H9 (cell line): ENCODE measurements at regions not wholly inside any gene's neighbourhood (a gene's known extent, or its start where the extent isn't known, plus 50 kb on each side); places are given as distances from the start of the nearest gene placed in this dataset.

Source experiments
- DNase-seq: peaks from one replicate; pipeline ENCODE4 v3.0.0-alpha.2; 2017
- H2AFZ ChIP-seq: one replicate; pipeline ENCODE4 v1.6.1; 2013; ENCODE audit warnings: mild to moderate bottlenecking, low read length, control low read depth, moderate library complexity
- H2AK5ac ChIP-seq: 2 replicates; pipeline ENCODE4 v1.6.1; 2013; ENCODE audit warnings: low read length, control low read depth, mixed read lengths; ENCODE audit not compliant: insufficient read length
- H2BK120ac ChIP-seq: one replicate; pipeline ENCODE4 v1.6.1; 2013; ENCODE audit warnings: low read depth, mild to moderate bottlenecking, low read length, control low read depth, inconsistent platforms; ENCODE audit not compliant: poor library complexity, severe bottlenecking
- H2BK12ac ChIP-seq: 2 replicates; pipeline ENCODE4 v1.6.1; 2013; ENCODE audit warnings: low read length, control low read depth, mixed read lengths, low read depth; ENCODE audit not compliant: insufficient read length
- H2BK15ac ChIP-seq: 2 replicates; pipeline ENCODE4 v1.6.1; 2013; ENCODE audit warnings: low read depth, low read length, control low read depth
- H2BK20ac ChIP-seq: one replicate; pipeline ENCODE4 v1.6.1; 2013; ENCODE audit warnings: low read depth, mild to moderate bottlenecking, low read length, control low read depth, inconsistent platforms; ENCODE audit not compliant: poor library complexity, severe bottlenecking
- H2BK5ac ChIP-seq: 2 replicates; pipeline ENCODE4 v1.6.1; 2013; ENCODE audit warnings: low read length, control low read depth, mixed read lengths; ENCODE audit not compliant: insufficient read length
- H3K14ac ChIP-seq: 2 replicates; pipeline ENCODE4 v1.6.1; 2013; ENCODE audit warnings: low read length, control low read depth; ENCODE audit not compliant: insufficient read depth
- H3K18ac ChIP-seq: 2 replicates; pipeline ENCODE4 v1.6.1; 2013; ENCODE audit warnings: low read depth, mild to moderate bottlenecking, mixed read lengths, low read length, control low read depth; ENCODE audit not compliant: insufficient read length
- H3K23ac ChIP-seq: 2 replicates; pipeline ENCODE4 v1.6.1; 2013; ENCODE audit warnings: low read length, control low read depth, mixed read lengths, low read depth; ENCODE audit not compliant: insufficient read length
- H3K23me2 ChIP-seq: 2 replicates; pipeline ENCODE4 v1.6.1; 2013; ENCODE audit warnings: low read depth, mild to moderate bottlenecking, mixed read lengths, low read length, control low read depth; ENCODE audit not compliant: insufficient read length, poor library complexity, severe bottlenecking
- H3K27ac ChIP-seq: 2 replicates; pipeline ENCODE4 v1.5.1; 2013; ENCODE audit warnings: low read length, control low read depth, mixed read lengths, low read depth; ENCODE audit not compliant: insufficient read length
- H3K27me3 ChIP-seq: 2 replicates; pipeline ENCODE4 v1.6.1; 2013; ENCODE audit warnings: low read length, control low read depth, inconsistent platforms; ENCODE audit not compliant: insufficient read depth
- H3K4ac ChIP-seq: 2 replicates; pipeline ENCODE4 v1.6.1; 2013; ENCODE audit warnings: low read depth, mild to moderate bottlenecking, control low read depth, inconsistent platforms, low read length, moderate library complexity
- H3K4me1 ChIP-seq: 2 replicates; pipeline ENCODE4 v1.6.1; 2013; ENCODE audit warnings: low read length, control low read depth, inconsistent platforms; ENCODE audit not compliant: insufficient read depth
- H3K4me2 ChIP-seq: 2 replicates; pipeline ENCODE4 v1.6.1; 2013; ENCODE audit warnings: low read length, control low read depth, mixed read lengths; ENCODE audit not compliant: insufficient read length, insufficient read depth
- H3K56ac ChIP-seq: 2 replicates; pipeline ENCODE4 v1.6.1; 2013; ENCODE audit warnings: low read depth, mild to moderate bottlenecking, mixed read lengths, low read length, control low read depth; ENCODE audit not compliant: insufficient read length
- H3K79me1 ChIP-seq: 2 replicates; pipeline ENCODE4 v1.6.1; 2013; ENCODE audit warnings: low read depth, mild to moderate bottlenecking, moderate library complexity, low read length, control low read depth, inconsistent platforms; ENCODE audit not compliant: insufficient read depth, poor library complexity, severe bottlenecking
- H3K79me2 ChIP-seq: 2 replicates; pipeline ENCODE4 v1.6.1; 2013; ENCODE audit warnings: low read length, control low read depth, inconsistent platforms; ENCODE audit not compliant: insufficient read depth
- H3K9ac ChIP-seq: 2 replicates; pipeline ENCODE4 v1.6.1; 2013; ENCODE audit warnings: low read length, control low read depth, mixed read lengths; ENCODE audit not compliant: insufficient read length; ENCODE audit errors: extremely low read depth
- H3K9me3 ChIP-seq: one replicate; pipeline ENCODE4 v1.6.1; 2013; ENCODE audit warnings: low read depth, low read length, inconsistent platforms; ENCODE audit not compliant: control insufficient read depth
- H3T11ph ChIP-seq: one replicate; pipeline ENCODE4 v1.6.1; 2013; ENCODE audit warnings: mild to moderate bottlenecking, low read length, control low read depth, inconsistent platforms
- H4K20me1 ChIP-seq: one replicate; pipeline ENCODE4 v1.6.1; 2013; ENCODE audit not compliant: control insufficient read depth, insufficient read length, insufficient read depth
- H4K5ac ChIP-seq: 2 replicates; pipeline ENCODE4 v1.6.1; 2013; ENCODE audit warnings: low read depth, mild to moderate bottlenecking, mixed read lengths, low read length, control low read depth; ENCODE audit not compliant: insufficient read length
- H4K8ac ChIP-seq: replicated peaks from 2 replicates; pipeline ENCODE4 v1.6.1; 2013; ENCODE audit warnings: low read length, control low read depth, mixed read lengths, low read depth; ENCODE audit not compliant: insufficient read length
- H4K91ac ChIP-seq: 2 replicates; pipeline ENCODE4 v1.6.1; 2013; ENCODE audit warnings: low read depth, mild to moderate bottlenecking, moderate library complexity, mixed read lengths, low read length, control low read depth; ENCODE audit not compliant: insufficient read length
- H3K27ac Mint-ChIP-seq, 3 experiments: 2 replicates in 2 of 3; 3 replicates in 1 of 3; pipeline ENCODE4 v1.8.0; 2020 to 2021; ENCODE audit warnings: mixed read lengths in 3 of 3, mild to moderate bottlenecking in 1 of 3, moderate library complexity in 1 of 3
- H3K27me3 Mint-ChIP-seq: 2 replicates; pipeline ENCODE4 v1.8.0; 2021; ENCODE audit warnings: low read depth, mild to moderate bottlenecking, moderate library complexity, mixed read lengths
- H3K36me3 Mint-ChIP-seq, 3 experiments: 2 replicates in 2 of 3; 3 replicates in 1 of 3; pipeline ENCODE4 v1.8.0; 2020 to 2021; ENCODE audit warnings: low read depth in 3 of 3, mixed read lengths in 3 of 3; ENCODE audit not compliant: insufficient read depth in 1 of 3
- H3K4me1 Mint-ChIP-seq, 2 experiments: 2 replicates each; pipeline ENCODE4 v1.8.0; 2020; ENCODE audit warnings: mixed read lengths in 2 of 2
- H3K4me3 Mint-ChIP-seq, 2 experiments: 2 replicates in 1 of 2; 3 replicates in 1 of 2; pipeline ENCODE4 v1.8.0; 2020 to 2021; ENCODE audit warnings: mild to moderate bottlenecking in 2 of 2, mixed read lengths in 2 of 2, moderate library complexity in 1 of 2
- H3K9me3 Mint-ChIP-seq, 2 experiments: 2 replicates in 1 of 2; 3 replicates in 1 of 2; pipeline ENCODE4 v1.8.0; 2020; ENCODE audit warnings: mild to moderate bottlenecking in 2 of 2, mixed read lengths in 2 of 2, moderate library complexity in 1 of 2
- WGBS: extraction: QIAGEN DNeasy Blood & Tissue Kit; methylation state at CpG from one replicate; pipeline ENCODE4 v1.1.7; 2013; ENCODE audit warnings: missing lambda C conversion rate, low lambda C conversion rate, mixed read lengths; ENCODE audit not compliant: insufficient read length; ENCODE audit errors: extremely low coverage; 5-methylcytosine and 5-hydroxymethylcytosine counted together
- TF ChIP-seq, protein P1 (sequence below): fragments of 200-600 bp; sonication (generic); conservative IDR thresholded peaks from 3 replicates; pipeline ENCODE4 v1.8.0; 2021; ENCODE audit warnings: antibody characterized with exemption, mild to moderate bottlenecking

DNA sequence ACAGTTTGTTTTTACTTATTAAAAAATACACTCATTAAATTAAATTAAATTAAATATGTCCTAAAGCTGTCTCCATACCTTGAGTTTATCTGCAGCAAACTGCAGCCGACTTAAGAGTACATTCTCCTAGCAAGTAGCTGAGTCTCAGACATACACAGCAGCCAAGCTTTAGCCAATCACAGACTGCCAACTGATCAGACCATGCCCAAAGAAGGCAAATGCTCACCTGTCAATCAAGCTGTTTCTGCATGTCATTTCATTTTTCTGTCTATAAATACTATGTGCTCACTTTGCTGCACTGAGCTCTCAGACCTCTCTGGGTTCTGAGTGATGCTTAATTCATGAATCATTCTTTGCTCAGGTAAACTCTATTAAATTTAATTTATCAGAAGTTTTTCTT lies 280.9 kb upstream of the EPHA5 start:
- peaks cover 0 to 6% (median 0%) of the 10 kb centered on the region in 3 experiments; a peak in 4 of 7 replicates for H3K36me3 Mint-ChIP-seq
- no peak overlapping the region for H3K27ac Mint-ChIP-seq

More for the DNA sequence above, 280.9 kb upstream of the EPHA5 start:
- Histone ChIP-seq H3K18ac (no peak overlapping the region), H3K27me3 (no peaks in the 10 kb centered on the region), H4K91ac (no peak overlapping the region), H2BK15ac (no peak overlapping the region), H2BK12ac (no peak overlapping the region), H3K79me2 (no peaks in the 10 kb centered on the region; the same call in 1 of the 2 replicates), H3K9ac (no peak overlapping the region), H2BK5ac (no peak overlapping the region), H2AK5ac (no peak overlapping the region), H2BK120ac (no peak overlapping the region), H3K9me3 (no peaks in the 10 kb centered on the region), H4K5ac (no peak overlapping the region), H3K27ac (no peak overlapping the region), H3K4ac (no peak overlapping the region), H3K23ac (no peak overlapping the region), H2BK20ac (no peak overlapping the region), H3K79me1 (no peaks in the 10 kb centered on the region), H2AFZ (no peak overlapping the region), H4K20me1 (no peaks in the 10 kb centered on the region), H3K23me2 (no peaks in the 10 kb centered on the region), H3K4me2 (no peak overlapping the region), H3T11ph (no peak overlapping the region), H3K4me1 (peaks cover 2% of the 10 kb centered on the region; the same call in 1 of the 2 replicates), H3K14ac (no peak overlapping the region), H3K56ac (no peak overlapping the region), H4K8ac (no peak overlapping the region)
- no peak for DNase-seq
- TF ChIP-seq, protein P1, sequence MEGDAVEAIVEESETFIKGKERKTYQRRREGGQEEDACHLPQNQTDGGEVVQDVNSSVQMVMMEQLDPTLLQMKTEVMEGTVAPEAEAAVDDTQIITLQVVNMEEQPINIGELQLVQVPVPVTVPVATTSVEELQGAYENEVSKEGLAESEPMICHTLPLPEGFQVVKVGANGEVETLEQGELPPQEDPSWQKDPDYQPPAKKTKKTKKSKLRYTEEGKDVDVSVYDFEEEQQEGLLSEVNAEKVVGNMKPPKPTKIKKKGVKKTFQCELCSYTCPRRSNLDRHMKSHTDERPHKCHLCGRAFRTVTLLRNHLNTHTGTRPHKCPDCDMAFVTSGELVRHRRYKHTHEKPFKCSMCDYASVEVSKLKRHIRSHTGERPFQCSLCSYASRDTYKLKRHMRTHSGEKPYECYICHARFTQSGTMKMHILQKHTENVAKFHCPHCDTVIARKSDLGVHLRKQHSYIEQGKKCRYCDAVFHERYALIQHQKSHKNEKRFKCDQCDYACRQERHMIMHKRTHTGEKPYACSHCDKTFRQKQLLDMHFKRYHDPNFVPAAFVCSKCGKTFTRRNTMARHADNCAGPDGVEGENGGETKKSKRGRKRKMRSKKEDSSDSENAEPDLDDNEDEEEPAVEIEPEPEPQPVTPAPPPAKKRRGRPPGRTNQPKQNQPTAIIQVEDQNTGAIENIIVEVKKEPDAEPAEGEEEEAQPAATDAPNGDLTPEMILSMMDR = no peak
- no peak overlapping the region for H3K4me3 Mint-ChIP-seq
- WGBS = no CpG with 5 or more reads among the region's 1 CpG
- no peaks in the 10 kb centered on the region for H3K27me3 Mint-ChIP-seq
- H3K4me1 Mint-ChIP-seq = peaks cover 11 to 13% of the 10 kb centered on the region in 2 experiments
- H3K9me3 Mint-ChIP-seq = peaks cover 0 to 2% of the 10 kb centered on the region in 2 experiments; a peak in 2 of 5 replicates
